NB4 (cell line): ENCODE measurements at regions not wholly inside any gene's neighbourhood (a gene's known extent, or its start where the extent isn't known, plus 50 kb on each side); places are given as distances from the start of the nearest gene placed in this dataset.

Source experiments
- POLR2A ChIP-seq: IDR thresholded peaks from 2 replicates; pipeline ENCODE4 v1.6.1; 2011; ENCODE audit warnings: mild to moderate bottlenecking; ENCODE audit not compliant: insufficient read length; ENCODE audit errors: extremely low read depth
- TF ChIP-seq, protein P1 (sequence below): IDR thresholded peaks from one replicate; pipeline ENCODE4 v1.5.1; 2012; ENCODE audit warnings: low read depth, low read length
- TF ChIP-seq, protein P2 (sequence below): IDR thresholded peaks from 2 replicates; pipeline ENCODE4 v1.6.1; 2011; ENCODE audit warnings: low read depth, low read length

- TF ChIP-seq, protein P1, sequence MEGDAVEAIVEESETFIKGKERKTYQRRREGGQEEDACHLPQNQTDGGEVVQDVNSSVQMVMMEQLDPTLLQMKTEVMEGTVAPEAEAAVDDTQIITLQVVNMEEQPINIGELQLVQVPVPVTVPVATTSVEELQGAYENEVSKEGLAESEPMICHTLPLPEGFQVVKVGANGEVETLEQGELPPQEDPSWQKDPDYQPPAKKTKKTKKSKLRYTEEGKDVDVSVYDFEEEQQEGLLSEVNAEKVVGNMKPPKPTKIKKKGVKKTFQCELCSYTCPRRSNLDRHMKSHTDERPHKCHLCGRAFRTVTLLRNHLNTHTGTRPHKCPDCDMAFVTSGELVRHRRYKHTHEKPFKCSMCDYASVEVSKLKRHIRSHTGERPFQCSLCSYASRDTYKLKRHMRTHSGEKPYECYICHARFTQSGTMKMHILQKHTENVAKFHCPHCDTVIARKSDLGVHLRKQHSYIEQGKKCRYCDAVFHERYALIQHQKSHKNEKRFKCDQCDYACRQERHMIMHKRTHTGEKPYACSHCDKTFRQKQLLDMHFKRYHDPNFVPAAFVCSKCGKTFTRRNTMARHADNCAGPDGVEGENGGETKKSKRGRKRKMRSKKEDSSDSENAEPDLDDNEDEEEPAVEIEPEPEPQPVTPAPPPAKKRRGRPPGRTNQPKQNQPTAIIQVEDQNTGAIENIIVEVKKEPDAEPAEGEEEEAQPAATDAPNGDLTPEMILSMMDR: no peak
- TF ChIP-seq, protein P2, sequence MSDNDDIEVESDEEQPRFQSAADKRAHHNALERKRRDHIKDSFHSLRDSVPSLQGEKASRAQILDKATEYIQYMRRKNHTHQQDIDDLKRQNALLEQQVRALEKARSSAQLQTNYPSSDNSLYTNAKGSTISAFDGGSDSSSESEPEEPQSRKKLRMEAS: no peak
- no peak for TF ChIP-seq POLR2A
Measured at GRCh38 chr14:53790731-53791500, 165.7 kb downstream of the BMP4 start.
